DND-41 (cell line): ENCODE measurements at regions not wholly inside any gene's neighbourhood (a gene's known extent, or its start where the extent isn't known, plus 50 kb on each side); places are given as distances from the start of the nearest gene placed in this dataset.

Source experiments
- ATAC-seq: fragments of 200-7000 bp; cut with Tn5 transposase; 3 replicates; pipeline ENCODE4 v1.9.1; 2021; ENCODE audit warnings: low read depth; ENCODE audit not compliant: insufficient read depth
- DNase-seq: peaks from one replicate; pipeline ENCODE4 v3.0.0-alpha.2; 2020
- H2AFZ ChIP-seq: 2 replicates; pipeline ENCODE4 v1.6.0; 2012; ENCODE audit warnings: low read depth, low read length
- H3K27ac ChIP-seq: 2 replicates; pipeline ENCODE4 v1.5.1; 2012; ENCODE audit warnings: low read length, inconsistent platforms
- H3K27me3 ChIP-seq: fragments of 200-600 bp; sonication (generic); 2 replicates; pipeline ENCODE4 v1.6.0; 2012; ENCODE audit warnings: low read length, mild to moderate bottlenecking, inconsistent platforms; ENCODE audit not compliant: insufficient read depth, poor library complexity
- H3K36me3 ChIP-seq: 2 replicates; pipeline ENCODE4 v1.5.1; 2012; ENCODE audit warnings: low read length, inconsistent platforms; ENCODE audit not compliant: insufficient read depth
- H3K4me1 ChIP-seq: 2 replicates; pipeline ENCODE4 v1.5.1; 2012; ENCODE audit warnings: mild to moderate bottlenecking, low read length; ENCODE audit not compliant: insufficient read depth
- H3K4me2 ChIP-seq: 2 replicates; pipeline ENCODE4 v1.6.0; 2012; ENCODE audit warnings: mild to moderate bottlenecking, moderate library complexity, low read length, inconsistent platforms; ENCODE audit not compliant: insufficient read depth
- H3K4me3 ChIP-seq, 2 experiments: fragments of 200-600 bp in 1 of 2; shearing (Covaris generic) in 1 of 2; 2 replicates each; pipeline ENCODE4 v1.5.1; 2012 to 2016; ENCODE audit warnings: inconsistent platforms in 2 of 2, low read length in 2 of 2, mild to moderate bottlenecking in 2 of 2, low read depth in 1 of 2, moderate library complexity in 1 of 2
- H3K79me2 ChIP-seq: 2 replicates; pipeline ENCODE4 v1.6.0; 2012; ENCODE audit warnings: low read length, inconsistent platforms; ENCODE audit not compliant: insufficient read depth
- H3K9ac ChIP-seq: 2 replicates; pipeline ENCODE4 v1.6.0; 2012; ENCODE audit warnings: low read depth, mild to moderate bottlenecking, inconsistent platforms, low read length, moderate library complexity
- H3K9me3 ChIP-seq: 2 replicates; pipeline ENCODE4 v1.5.1; 2012; ENCODE audit warnings: low read length, moderate library complexity, mild to moderate bottlenecking, inconsistent platforms; ENCODE audit not compliant: insufficient read depth, severe bottlenecking
- H4K20me1 ChIP-seq: 2 replicates; pipeline ENCODE4 v1.6.0; 2012; ENCODE audit warnings: low read length; ENCODE audit not compliant: insufficient read depth
- CTCF ChIP-seq: IDR thresholded peaks from 2 replicates; pipeline ENCODE4 v1.5.1; 2012; ENCODE audit warnings: borderline replicate concordance, low read length, moderate library complexity, mild to moderate bottlenecking; ENCODE audit not compliant: poor library complexity, severe bottlenecking; ENCODE audit errors: extremely low read depth
- EZH2 ChIP-seq: IDR thresholded peaks from 3 replicates; pipeline ENCODE4 v1.6.1; 2012; ENCODE audit warnings: borderline replicate concordance, low read depth, mild to moderate bottlenecking, moderate library complexity, low read length, inconsistent platforms; ENCODE audit not compliant: severe bottlenecking

GRCh38 chr3:21234933-21235332 lies 516.1 kb downstream of the ZNF385D start:
- no peak overlapping the region for H3K4me2 ChIP-seq
- no peaks in the 10 kb centered on the region for H3K4me1 ChIP-seq
- H3K27ac ChIP-seq = no peak overlapping the region
- no peak overlapping the region for H3K9ac ChIP-seq
- no peaks in the 10 kb centered on the region for H3K27me3 ChIP-seq
- TF ChIP-seq EZH2 (no peak), CTCF (no peak)
- ATAC-seq (no peak), DNase-seq (no peak)
- H2AFZ ChIP-seq = no peak overlapping the region
- no peak overlapping the region for H3K4me3 ChIP-seq
- H3K79me2 ChIP-seq = no peaks in the 10 kb centered on the region
- H3K36me3 ChIP-seq = no peaks in the 10 kb centered on the region
- H3K9me3 ChIP-seq = no peaks in the 10 kb centered on the region
- no peaks in the 10 kb centered on the region for H4K20me1 ChIP-seq

- Histone ChIP-seq H3K27me3 (no peaks in the 10 kb centered on the region), H3K79me2 (no peaks in the 10 kb centered on the region), H3K4me3 (no peak overlapping the region), H3K36me3 (no peaks in the 10 kb centered on the region), H4K20me1 (no peaks in the 10 kb centered on the region), H3K4me2 (no peak overlapping the region), H3K9ac (no peak overlapping the region), H2AFZ (no peak overlapping the region), H3K9me3 (no peaks in the 10 kb centered on the region), H3K4me1 (no peaks in the 10 kb centered on the region), H3K27ac (no peak overlapping the region)
- DNase-seq (no peak), ATAC-seq (no peak)
- TF ChIP-seq CTCF (no peak), EZH2 (no peak)
Measured at GRCh38 chr3:21229426-21230135, 521.4 kb downstream of the ZNF385D start.

GRCh38 chr3:21226086-21226485 lies 524.9 kb downstream of the ZNF385D start:
- no peak overlapping the region for H3K4me3 ChIP-seq
- DNase-seq = no peak
- no peaks in the 10 kb centered on the region for H4K20me1 ChIP-seq
- no peaks in the 10 kb centered on the region for H3K27me3 ChIP-seq
- H3K79me2 ChIP-seq = no peaks in the 10 kb centered on the region
- ATAC-seq = no peak
- no peaks in the 10 kb centered on the region for H3K36me3 ChIP-seq
- no peak overlapping the region for H3K4me2 ChIP-seq
- no peaks in the 10 kb centered on the region for H3K9me3 ChIP-seq
- TF ChIP-seq EZH2 (no peak), CTCF (no peak)
- H2AFZ ChIP-seq = no peak overlapping the region
- H3K4me1 ChIP-seq = no peaks in the 10 kb centered on the region
- H3K27ac ChIP-seq = no peak overlapping the region
- H3K9ac ChIP-seq = no peak overlapping the region
